ENCODE measurements at regions not wholly inside any gene's neighbourhood (a gene's known extent, or its start where the extent isn't known, plus 50 kb on each side); places are given as distances from the start of the nearest gene placed in this dataset.
"Not testable (repeated sequence)": the region's sequence is repeated elsewhere in the genome, so short reads cannot be mapped to it uniquely, and the experiment has no call there.

GRCh38 chr5:93213111-93213794, 367.8 kb downstream of the NR2F1-AS1 start:
- FAIRE-seq, result not testable (repeated sequence)

DNA sequence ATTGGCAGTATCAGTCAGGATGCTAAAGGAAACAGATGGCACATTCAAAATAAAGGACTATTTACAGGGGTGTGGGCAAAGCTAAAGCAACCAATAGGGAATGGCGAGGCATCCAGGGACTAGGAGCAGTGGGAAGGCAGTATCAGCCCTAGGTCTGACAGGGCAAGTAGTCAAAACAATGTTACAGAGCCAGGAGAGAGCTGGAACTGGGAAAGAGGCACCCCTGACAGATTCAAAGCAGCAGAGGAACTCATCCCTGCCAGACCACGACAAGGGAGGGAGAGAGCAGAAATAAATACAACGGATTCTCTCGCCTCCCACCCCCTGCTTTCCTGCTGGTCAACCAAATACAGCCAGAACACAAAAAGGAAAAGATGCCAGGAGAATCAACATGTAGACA, 371.5 kb downstream of the NR2F1-AS1 start:
- FAIRE-seq, result no peak

- no peak for FAIRE-seq
These were observed 372.8 kb downstream of the NR2F1-AS1 start for GRCh38 chr5:93208141-93208751.

DNA sequence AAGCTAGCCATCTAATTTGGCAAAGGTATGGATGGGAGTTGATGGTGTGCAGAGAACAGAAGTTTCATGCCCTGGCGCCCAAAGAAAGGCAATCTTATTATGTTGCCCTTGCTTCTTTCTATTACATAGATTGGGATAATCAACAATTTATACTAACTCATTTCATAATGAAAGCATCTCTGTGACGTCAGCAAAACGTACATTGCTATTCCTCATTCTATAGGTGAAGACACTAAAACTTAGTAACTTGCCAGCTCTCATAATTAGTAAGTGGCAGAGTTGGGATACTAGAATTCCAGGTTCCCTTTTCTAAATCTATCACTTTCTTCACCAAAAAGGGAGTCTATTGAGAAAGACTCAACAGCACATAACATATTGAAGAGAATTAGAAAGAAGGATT, 374.8 kb downstream of the NR2F1-AS1 start:
- FAIRE-seq, result no peak

GRCh38 chr5:93201061-93201460, 380.0 kb downstream of the NR2F1-AS1 start:
- FAIRE-seq, result no peak

- no peak for FAIRE-seq
These were observed 384.0 kb downstream of the NR2F1-AS1 start for GRCh38 chr5:93196986-93197385.

DNA sequence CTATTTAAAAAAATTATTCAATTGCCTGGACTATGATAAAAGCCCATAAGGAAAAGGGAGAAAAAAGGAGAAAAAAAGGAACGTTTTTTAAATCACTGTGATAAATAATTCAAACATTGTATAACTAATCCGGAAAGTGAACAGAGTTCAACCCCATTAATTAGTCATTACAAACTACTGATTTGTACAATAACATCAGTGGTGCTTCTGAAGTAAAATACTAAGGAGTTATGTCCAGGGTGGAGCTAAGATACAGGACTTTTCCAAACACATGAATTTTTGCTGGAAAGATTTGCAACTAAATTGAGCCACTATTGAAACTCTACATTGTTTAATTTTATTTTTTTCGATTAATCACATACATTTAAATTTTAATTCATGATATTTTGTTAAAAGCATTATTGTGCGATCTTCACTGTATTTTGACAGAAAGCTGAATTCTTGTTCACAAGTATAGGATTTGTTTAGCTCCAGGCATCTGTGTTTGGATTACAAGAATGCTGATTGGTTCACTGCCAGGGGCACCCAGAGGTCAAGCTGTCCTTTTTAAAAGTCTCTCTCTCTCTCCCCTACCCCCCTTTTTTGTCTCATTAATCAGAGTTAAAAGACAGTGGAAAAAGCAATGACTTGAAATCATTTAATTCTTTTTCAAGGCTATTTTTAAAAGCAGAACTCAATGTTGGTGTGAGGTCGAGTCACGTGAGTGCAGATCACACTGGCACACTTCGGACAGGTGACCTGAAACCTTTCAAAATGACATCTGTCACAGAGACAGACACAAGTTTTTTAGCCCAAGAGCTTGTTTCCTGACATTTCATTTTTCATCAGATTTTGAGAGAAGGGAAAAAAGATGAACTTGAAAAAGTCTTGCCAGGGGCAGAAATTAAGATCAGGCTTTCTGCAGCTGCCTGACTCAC, 387.3 kb downstream of the NR2F1-AS1 start:
- no peak for FAIRE-seq

DNA sequence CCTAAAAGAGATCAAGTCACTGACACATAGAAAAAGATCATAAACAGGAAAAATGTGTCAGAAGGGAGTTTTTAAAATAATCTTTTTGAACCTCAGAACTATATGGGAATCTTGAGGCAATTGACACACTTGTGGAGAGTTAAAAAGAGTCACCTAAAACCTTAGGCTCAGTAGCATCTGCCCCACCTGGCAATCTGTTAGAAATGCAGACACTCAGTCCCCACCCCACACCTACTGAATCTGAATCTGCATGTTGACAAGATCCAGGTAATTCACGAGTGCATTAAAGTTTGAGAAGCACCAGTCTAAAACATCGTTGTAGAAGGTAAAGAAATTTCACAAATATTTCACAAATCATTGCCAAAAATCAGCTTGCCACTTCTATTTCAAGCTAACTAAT, 388.3 kb downstream of the NR2F1-AS1 start:
- FAIRE-seq, result no peak

- no peak for FAIRE-seq
These were observed 388.9 kb downstream of the NR2F1-AS1 start for GRCh38 chr5:93192087-93192486.

DNA sequence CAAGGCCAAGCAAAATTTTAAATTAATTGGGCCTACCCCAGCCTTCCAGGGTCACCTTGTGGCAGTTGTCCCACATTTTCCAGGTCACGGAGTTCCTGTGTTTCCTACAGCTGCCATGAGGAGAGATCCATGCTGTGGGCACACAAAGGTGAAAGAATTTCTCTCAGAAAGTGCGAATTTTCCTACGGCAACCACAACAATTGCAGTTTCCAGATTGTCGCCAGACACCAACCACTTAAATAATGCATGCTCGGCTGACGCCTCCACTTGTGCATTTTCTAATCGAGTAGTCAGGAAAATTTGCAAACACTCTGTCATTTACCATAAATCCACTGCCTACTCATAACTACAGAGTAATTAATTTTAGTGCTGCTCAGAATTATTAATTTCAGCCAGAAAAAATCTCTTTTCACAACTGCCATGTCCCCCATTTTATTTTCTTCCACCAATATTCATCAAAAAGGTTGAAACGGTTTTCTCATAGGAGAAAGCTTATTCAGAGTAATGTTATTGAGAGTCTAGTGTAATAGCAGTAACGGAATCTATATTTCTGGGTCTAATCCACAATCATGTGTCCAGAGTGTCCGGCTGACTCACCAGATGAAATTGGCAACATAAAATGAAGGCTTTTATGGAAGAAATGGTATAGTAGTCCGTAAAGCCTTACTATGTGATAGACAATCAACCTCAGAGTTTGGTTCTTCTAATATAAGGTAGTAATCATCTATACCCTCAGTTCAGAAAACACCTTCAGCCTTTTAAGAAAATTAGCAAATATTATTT, 389.8 kb downstream of the NR2F1-AS1 start:
- FAIRE-seq, result no peak

- FAIRE-seq, result no peak
These were observed 391.3 kb downstream of the NR2F1-AS1 start for GRCh38 chr5:93189707-93190120.

DNA sequence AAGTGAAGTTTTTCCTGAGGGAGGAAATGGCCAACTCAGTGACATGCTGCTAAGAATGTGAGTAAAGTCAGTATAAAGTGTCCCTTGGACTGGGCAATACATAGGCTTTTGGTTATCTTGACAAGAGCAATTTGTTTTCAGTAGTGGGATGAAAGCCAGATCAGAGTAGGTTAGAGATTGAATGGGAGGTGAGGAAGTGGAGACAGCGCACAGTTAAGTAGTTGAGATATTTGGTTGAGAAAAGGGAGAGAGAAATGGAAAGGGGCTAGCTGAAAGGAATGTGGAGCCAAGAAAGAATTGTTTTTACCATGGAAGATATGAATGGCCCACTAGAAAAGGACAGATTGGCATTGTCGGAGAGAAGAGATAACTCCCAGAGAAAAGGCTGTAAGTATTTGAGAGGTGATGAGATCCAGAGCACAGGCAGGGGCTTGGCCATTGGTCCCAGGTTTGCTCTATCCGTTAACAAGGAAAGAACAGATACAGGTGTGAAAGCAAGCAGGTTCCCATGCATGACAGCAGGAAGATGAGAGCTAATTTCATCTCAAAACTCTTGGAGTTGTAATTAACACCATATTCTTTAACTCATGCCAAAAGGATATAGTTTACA, 392.0 kb downstream of the NR2F1-AS1 start:
- no peak for FAIRE-seq

- FAIRE-seq, result no peak
These were observed 394.8 kb downstream of the NR2F1-AS1 start for GRCh38 chr5:93186076-93186682.

DNA sequence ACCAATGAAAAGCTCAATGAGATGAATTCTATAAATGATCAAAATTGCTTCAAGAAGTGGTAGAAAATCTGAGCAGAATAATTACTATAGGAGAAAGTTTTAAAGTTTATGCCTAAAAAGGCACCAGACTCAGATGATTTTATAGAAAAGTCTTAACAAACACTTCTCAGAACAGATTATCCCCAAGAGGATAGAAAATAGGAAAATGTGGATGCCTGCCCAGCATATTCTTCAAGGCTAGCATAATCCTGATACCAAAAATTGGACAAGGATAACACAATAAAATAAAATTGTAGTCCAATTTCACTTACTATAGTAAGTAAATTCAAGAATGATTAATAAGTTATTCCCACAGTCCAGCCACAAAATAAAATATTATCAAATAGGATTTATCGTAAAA, 397.0 kb downstream of the NR2F1-AS1 start:
- no peak for FAIRE-seq

DNA sequence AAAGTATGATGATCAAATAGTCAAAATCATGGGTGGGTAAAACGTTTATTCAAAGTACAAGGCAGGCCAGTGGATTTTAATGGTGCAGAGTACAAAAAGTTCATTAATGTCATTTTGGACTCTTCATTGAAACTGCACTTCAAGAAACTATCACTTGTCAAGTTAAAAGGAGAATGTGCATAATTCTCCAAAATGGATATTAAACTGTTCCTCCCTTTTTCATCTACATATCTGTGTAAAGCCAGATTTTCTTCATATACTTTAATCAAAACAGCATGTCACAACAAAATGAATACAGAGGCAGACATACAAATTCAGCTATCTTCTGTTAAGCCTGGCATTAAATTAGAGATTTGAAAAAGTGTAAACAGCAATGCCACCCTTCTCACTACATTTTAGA, 401.6 kb downstream of the NR2F1-AS1 start:
- no peak for FAIRE-seq

DNA sequence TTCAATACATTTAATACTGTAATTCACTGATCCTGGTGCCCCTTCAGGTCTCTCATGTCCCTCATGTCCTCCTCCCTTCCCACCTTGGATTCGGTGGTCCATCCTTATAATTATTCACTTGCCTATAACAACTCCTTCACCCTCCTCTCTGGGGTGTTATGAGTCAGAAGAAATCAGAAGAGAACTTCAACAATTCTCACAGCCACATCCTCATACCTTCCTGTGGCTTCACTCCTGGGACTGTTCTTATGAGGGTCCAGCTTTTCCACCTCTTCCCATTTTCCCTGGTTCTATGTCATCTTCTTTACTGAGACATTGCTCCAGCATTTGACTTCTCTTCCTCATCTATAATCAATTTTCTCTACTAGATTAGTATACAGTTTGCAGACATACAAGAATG, 406.1 kb downstream of the NR2F1-AS1 start:
- FAIRE-seq, result no peak

DNA sequence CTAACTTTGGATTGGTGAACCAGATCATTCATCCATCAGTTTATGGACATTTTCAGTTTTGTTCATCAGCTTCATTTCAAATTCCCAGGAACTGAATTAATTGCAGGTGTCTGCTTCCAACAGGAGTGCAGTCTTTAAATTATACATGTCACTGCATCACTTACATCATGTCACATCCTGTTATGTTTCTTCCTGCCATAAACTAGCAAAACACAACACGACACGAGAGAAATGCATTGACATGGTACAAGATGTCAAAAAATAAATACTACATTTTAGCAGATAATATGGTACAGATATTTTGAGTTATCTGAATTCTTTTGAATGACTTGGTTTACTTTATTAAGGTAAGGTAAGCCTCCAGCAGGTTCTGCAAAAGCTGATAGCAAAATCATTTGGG, 415.5 kb downstream of the NR2F1-AS1 start:
- no peak for FAIRE-seq

DNA sequence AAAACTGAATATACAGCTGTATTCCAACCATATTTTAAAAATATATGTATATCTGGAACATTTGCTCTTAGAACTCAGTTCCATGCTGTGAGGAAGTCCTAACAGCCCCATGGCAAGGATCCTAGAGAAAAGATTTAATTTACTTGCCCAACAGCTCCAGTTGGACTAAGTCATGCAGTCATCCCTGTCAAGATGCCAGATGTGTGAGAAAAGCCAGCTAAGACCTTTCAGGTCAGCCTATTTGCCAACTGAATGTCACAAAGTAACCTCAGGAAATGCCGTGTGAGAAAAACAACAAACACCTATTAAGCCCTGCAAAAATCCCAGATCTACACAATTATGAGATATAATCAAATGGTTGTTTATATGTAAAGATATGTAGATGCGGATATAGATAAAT, 416.3 kb downstream of the NR2F1-AS1 start:
- FAIRE-seq, result no peak

DNA sequence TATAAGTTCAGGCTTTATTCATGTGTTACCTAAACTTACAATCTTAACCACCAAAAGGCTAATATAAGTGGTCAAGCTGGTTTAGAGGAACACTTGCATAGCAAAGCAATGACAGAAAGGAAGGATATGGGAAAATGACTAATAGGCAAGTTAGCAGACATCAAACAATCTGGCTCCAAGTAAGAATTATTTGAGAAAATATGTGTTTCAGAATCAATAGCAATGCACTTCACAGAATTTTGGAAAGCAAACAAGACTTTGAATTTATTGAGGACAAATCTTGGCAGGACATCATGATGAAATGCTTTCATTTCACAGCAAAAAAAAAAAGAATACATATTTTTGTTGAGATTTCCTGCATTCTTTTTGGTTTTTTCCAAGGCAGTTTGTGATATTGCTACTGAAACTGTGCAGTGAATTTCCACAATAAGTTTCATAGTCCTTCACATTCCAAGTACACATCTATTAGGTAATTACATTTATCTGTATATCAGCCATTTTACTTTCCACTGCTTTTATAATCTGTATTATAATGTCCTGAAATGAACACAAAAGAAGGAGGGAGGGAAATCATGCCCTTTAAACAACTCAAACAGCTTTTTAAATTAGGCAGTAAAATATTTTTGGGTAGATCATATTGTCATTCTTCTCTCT, 417.9 kb downstream of the NR2F1-AS1 start:
- FAIRE-seq, result no peak

DNA sequence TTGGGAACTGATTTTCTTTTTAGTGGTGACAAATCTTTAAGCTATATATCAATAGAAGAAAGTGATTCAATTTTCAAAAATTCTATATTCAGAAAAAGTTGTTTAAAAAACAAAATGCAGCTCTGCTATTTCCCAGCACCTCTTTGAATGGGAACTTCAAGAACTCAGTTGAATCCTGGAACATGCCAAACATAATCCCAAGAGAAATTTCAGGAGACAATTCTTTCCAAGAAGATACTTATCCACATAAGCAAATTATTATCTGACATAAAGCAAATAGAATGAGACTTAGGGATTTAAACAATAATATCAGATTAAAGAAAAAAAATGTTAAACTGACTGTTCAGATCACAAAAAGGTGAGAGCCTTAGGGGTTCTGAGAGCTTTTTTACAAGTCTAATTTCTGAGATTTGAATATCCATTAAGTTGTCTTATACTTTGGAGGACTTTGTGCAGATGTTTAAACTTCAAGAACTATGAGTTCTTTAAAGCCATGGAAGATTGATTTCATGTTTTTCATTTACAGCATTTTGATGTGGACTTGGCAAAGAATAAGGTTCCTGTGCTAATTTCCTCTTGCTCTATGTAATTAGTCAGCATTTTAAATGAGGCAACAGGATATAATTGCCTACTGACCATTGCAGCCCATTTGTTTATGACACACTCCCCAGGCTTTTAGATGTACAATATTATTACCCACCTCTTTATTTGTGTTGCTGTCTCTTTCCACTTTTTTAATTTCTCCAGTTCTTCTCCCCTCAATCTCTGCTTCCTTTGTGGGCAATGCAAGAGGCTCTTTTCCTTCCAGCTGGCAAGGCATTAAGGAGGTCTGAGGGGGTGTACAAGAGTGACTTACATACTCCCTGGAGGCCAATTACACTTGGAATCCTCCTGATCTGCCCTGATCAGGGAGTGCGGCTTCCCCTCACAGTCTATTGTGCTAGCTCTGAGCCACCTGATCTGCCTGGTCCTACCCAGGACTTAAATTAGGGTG, 419.1 kb downstream of the NR2F1-AS1 start:
- FAIRE-seq, result no peak
